Ishikawa (cell line): ENCODE measurements at regions not wholly inside any gene's neighbourhood (a gene's known extent, or its start where the extent isn't known, plus 50 kb on each side); places are given as distances from the start of the nearest gene placed in this dataset.

Experiments
- CEBPB ChIP-seq: IDR thresholded peaks from 2 replicates; pipeline ENCODE4 v1.6.1; 2012
- CREB1 ChIP-seq: IDR thresholded peaks from 2 replicates; pipeline ENCODE4 v1.6.1; 2012; ENCODE audit warnings: low read depth
- ZBTB7A ChIP-seq: IDR thresholded peaks from 2 replicates; pipeline ENCODE4 v1.6.1; 2012; ENCODE audit warnings: low read depth

DNA sequence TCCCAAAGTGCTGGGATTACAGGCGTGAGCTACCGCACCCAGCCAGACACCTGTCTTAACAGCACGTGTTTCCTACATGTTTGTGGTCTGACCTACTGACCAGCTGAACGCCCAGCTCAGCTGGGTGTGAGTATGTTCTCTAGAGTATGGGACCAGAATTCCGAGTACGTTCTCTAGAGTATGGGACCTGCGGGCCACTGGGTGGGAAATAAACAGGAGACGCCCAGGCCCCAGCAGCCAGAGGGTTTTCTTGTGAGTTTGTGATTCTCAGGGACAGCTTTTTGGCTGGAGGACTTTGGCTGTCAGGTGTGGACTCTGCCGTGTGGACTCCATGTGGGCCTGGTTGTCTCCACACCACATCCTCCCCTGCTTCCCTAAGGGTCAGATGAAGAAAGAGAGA is 87.3 kb downstream of the CHRD start:
- no peak for TF ChIP-seq CREB1
- TF ChIP-seq ZBTB7A = no peak
- TF ChIP-seq CEBPB = no peak
